Stomach (tissue), 4 donors: ENCODE measurements at regions not wholly inside any gene's neighbourhood (a gene's known extent, or its start where the extent isn't known, plus 50 kb on each side); places are given as distances from the start of the nearest gene placed in this dataset.

Source experiments
- POLR2A ChIP-seq, 4 donors: fragments of 450-650 bp; IDR thresholded peaks; one replicate each; pipeline ENCODE4 v1.6.1; 2016; ENCODE audit warnings: antibody characterized with exemption in 4 of 4, control low read depth in 2 of 4, mild to moderate bottlenecking in 1 of 4, moderate library complexity in 1 of 4
- POLR2AphosphoS5 ChIP-seq, 3 donors: sonication (generic); formaldehyde crosslinking; IDR thresholded peaks; one replicate each; pipeline ENCODE4 v1.6.1; 2016; ENCODE audit warnings: antibody characterized with exemption in 3 of 3
- TF ChIP-seq, protein P1 (sequence below), 7 experiments: fragments of 450-650 bp in 4 of 7; fragments of 200-600 bp in 3 of 7; sonication (generic) in 3 of 7; IDR thresholded peaks; one replicate each; pipeline ENCODE4 v1.5.1; 2016 to 2019; ENCODE audit warnings: antibody characterized with exemption in 7 of 7, control low read depth in 2 of 7, mild to moderate bottlenecking in 1 of 7

DNA sequence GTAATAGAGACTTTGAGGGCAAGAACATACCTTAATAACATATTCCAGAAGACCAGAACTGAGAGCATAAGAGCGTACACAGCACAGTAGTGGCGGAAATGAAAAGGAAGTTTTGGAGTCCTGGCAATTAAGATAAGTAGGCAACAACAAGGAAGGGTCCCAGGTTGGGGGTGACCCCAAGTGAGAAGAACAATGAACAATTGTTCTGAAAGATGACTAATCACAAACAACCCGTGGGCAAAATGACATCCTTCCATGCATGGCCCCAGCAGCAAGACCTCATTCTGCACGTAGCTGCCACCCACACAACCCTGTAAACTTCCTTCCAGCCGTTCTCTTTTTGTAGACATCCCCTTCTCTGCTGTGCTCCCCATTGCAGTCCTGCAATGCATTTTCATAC, 384.4 kb upstream of the PABPC4L start:
- TF ChIP-seq, protein P1, sequence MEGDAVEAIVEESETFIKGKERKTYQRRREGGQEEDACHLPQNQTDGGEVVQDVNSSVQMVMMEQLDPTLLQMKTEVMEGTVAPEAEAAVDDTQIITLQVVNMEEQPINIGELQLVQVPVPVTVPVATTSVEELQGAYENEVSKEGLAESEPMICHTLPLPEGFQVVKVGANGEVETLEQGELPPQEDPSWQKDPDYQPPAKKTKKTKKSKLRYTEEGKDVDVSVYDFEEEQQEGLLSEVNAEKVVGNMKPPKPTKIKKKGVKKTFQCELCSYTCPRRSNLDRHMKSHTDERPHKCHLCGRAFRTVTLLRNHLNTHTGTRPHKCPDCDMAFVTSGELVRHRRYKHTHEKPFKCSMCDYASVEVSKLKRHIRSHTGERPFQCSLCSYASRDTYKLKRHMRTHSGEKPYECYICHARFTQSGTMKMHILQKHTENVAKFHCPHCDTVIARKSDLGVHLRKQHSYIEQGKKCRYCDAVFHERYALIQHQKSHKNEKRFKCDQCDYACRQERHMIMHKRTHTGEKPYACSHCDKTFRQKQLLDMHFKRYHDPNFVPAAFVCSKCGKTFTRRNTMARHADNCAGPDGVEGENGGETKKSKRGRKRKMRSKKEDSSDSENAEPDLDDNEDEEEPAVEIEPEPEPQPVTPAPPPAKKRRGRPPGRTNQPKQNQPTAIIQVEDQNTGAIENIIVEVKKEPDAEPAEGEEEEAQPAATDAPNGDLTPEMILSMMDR (IDR thresholded peaks at IDR 0.05): no peak
- TF ChIP-seq POLR2A (IDR thresholded peaks at IDR 0.05) (no peak), POLR2AphosphoS5 (IDR thresholded peaks at IDR 0.05) (no peak)
